ENCODE measurements at regions not wholly inside any gene's neighbourhood (a gene's known extent, or its start where the extent isn't known, plus 50 kb on each side); places are given as distances from the start of the nearest gene placed in this dataset.

DNA sequence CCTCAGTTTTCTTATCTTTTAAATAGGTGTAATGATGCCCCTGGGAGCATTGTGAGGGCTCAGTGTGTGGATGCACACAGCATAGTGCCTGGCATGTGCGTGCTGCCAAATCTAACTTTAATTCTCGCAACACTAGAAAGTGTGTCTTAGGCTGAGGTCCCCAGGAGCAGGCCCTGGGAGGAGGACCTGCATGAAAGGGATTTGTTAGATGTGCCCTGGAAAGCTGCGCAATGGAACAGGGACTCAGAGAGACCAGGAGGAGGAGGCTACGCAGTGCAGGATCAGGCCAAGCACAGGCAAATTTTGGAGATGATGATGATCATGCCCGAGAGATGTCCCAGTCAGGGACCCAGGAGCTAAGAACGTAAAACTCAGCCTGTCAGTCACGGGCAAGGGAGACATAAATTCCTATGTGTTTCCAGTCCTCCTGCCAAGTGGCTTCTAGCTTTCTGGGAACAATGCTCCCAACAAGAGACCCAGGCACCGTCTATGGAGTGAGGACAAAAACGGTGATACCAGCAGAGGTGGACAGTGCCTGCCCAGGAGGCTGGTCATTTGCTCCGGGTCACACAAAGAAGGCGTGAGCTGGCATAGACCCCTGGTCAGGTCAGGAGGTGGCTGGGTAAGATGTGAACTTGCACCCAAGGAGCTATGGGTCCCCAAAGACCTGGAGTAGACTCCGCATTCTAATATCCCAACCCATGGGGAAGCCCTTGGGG, 352.2 kb upstream of the TNRC6C start:
- Mint-ChIP-seq H3K27me3 (no peaks in the 10 kb centered on the region), H3K27ac (peak overlapping the region in 3 of 10 donors; percentile 25 to 65 (median 61)), H3K9me3 (peaks cover 0 to 9% (median 0%) of the 10 kb centered on the region in 9 donors), H3K4me1 (peaks cover 23 to 25% (median 24%) of the 10 kb centered on the region in 4 donors), H3K4me3 (no peak overlapping the region), H3K36me3 (no peaks in the 10 kb centered on the region)
- peak in 1 of 10 donors; percentile 8 for DNase-seq
- ATAC-seq: no peak
- POLR2A ChIA-PET: no interaction called here

DNA sequence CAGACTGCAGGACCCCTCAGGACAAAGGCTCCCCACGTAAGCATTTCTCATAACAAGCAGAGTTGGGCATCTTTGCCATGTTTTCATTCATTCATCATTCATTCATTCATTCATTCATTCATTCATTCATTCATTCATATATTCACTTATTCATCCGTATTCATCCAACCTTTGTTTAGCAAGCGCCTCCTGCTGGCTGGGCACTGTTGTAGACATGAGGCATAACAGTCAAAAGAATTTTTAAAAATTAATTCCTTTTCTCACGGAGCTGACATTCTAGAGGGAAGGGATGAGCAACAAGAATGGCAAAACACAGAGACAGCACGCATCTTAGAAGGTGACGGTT, 351.7 kb upstream of the TNRC6C start:
- DNase-seq (no peak), ATAC-seq (no peak)
- Mint-ChIP-seq H3K36me3 (no peaks in the 10 kb centered on the region), H3K4me3 (no peak overlapping the region), H3K4me1 (peaks cover 27 to 31% (median 29%) of the 10 kb centered on the region in 4 donors), H3K27ac (no peak overlapping the region), H3K9me3 (peaks cover 0 to 9% (median 0%) of the 10 kb centered on the region in 9 donors), H3K27me3 (no peaks in the 10 kb centered on the region)
- POLR2A ChIA-PET: no interaction called here

DNA sequence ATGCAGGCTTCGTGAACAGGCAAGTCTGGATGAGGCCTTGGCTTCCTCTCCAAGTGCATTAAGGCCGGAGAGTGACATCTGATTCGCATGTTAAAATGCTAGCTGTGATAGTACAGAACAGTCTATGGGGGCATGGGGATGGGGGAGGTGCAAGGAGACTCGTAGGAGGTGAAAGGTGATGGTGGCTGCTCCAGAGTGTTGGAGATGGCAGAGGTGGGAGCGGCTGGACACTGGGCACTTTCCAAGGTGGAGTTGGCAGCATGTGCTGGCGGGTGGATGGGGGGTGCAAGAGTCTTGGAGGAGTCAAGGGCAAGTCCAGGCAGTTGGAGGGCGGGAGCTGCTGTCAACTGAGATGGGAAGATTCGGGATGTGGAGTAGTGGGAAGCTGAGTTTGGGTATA, 350.9 kb upstream of the TNRC6C start:
- DNase-seq (peak in 1 of 10 donors; percentile 15), ATAC-seq (no peak)
- no peaks in the 10 kb centered on the region for H3K36me3 Mint-ChIP-seq
- POLR2A ChIA-PET: no interaction called here
- peaks cover 28 to 36% (median 34%) of the 10 kb centered on the region in 4 donors for H3K4me1 Mint-ChIP-seq
- H3K9me3 Mint-ChIP-seq: peaks cover 0 to 9% (median 0%) of the 10 kb centered on the region in 9 donors
- no peaks in the 10 kb centered on the region for H3K27me3 Mint-ChIP-seq
- peak overlapping the region in 1 of 10 donors; percentile 22 for H3K4me3 Mint-ChIP-seq
- peak overlapping the region in 5 of 10 donors; percentile 46 to 70 (median 49) for H3K27ac Mint-ChIP-seq

GRCh38 chr17:77608431-77608830, 350.1 kb upstream of the TNRC6C start:
- Mint-ChIP-seq H3K9me3 (peaks cover 0 to 9% (median 0%) of the 10 kb centered on the region in 9 donors), H3K4me1 (peaks cover 29 to 36% (median 34%) of the 10 kb centered on the region in 4 donors), H3K36me3 (no peaks in the 10 kb centered on the region), H3K27ac (peak overlapping the region in 7 of 10 donors; percentile 17 to 86 (median 74)), H3K4me3 (no peak overlapping the region), H3K27me3 (no peaks in the 10 kb centered on the region)
- peak in 1 of 10 donors; percentile 4 for DNase-seq
- ATAC-seq: no peak
- POLR2A ChIA-PET: no interaction called here

DNA sequence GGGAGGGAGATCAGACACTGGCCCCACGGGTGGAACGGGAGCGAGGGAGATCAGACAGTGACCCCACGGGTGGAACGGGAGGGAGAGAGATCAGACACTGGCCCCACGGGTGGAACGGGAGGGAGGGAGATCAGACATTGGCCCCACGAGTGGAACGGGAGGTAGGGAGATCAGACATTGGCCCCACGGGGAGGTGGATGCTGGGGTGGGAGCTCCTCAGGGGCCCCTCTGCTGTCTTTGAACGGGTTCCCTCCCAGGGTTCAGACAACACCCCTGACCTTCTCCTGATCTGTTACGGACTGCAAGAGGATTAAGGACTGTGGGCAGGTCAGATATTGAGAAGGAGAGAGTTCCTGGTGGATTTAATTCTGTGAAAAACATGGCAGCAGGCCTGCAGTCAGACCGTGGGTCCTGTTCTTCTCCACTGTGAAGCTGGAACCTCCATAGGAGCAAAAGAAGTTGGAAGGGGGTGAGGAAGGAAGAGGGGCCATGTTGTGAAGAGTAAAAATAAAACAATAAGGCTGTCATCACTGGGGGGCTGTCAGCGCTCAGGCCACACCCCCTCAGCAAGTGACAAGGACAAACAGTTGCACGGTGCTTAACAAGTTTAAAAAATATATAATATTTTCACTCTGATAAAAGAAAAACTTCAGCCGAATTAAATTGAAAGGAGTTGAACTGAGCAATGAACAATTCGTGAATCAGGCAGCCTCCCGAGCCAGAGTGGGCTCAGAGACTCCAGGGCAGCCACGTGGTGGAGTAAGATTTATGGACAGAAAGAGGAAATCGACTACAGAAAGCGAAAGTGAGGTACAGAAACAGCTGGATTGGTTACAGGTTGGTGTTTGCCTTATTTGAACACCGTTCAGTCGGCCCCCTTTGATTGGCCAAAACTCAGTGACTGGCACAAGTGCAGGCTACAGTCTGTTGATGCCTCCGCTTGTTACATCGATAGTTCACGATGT, 348.7 kb upstream of the TNRC6C start:
- ATAC-seq (peak; percentile 98 to 99), DNase-seq (peak; percentile 44 to 89 (median 74))
- H3K4me1 Mint-ChIP-seq: peaks cover 27 to 38% (median 34%) of the 10 kb centered on the region in 4 donors
- no peaks in the 10 kb centered on the region for H3K36me3 Mint-ChIP-seq
- H3K27ac Mint-ChIP-seq: peak overlapping the region; percentile 91 to 99 (median 96)
- H3K27me3 Mint-ChIP-seq: no peaks in the 10 kb centered on the region
- H3K9me3 Mint-ChIP-seq: peaks cover 0 to 9% (median 0%) of the 10 kb centered on the region in 9 donors
- POLR2A ChIA-PET: interaction anchor here (0.7 to 2.4 kb wide), 18 partner anchors 8 to 538 kb away, joined by 3 to 30 read pairs (median 4); partner anchors contain the start of gene TNRC6C
- H3K4me3 Mint-ChIP-seq: peak overlapping the region; percentile 61 to 89 (median 82)

- POLR2A ChIA-PET: interaction anchor here (0.7 to 2.4 kb wide), 16 partner anchors 8 to 538 kb away, joined by 3 to 30 read pairs (median 4); partner anchors contain the start of gene TNRC6C
- Mint-ChIP-seq H3K36me3 (no peaks in the 10 kb centered on the region), H3K9me3 (peaks cover 0 to 9% (median 0%) of the 10 kb centered on the region in 9 donors), H3K4me3 (peak overlapping the region; percentile 61 to 89 (median 82)), H3K27ac (peak overlapping the region; percentile 91 to 99 (median 96)), H3K27me3 (no peaks in the 10 kb centered on the region), H3K4me1 (peaks cover 27 to 38% (median 34%) of the 10 kb centered on the region in 4 donors)
- ATAC-seq: peak; percentile 61 to 65
- no peak for DNase-seq
Observed at GRCh38 chr17:77610518-77610893, 348.0 kb upstream of the TNRC6C start.

DNA sequence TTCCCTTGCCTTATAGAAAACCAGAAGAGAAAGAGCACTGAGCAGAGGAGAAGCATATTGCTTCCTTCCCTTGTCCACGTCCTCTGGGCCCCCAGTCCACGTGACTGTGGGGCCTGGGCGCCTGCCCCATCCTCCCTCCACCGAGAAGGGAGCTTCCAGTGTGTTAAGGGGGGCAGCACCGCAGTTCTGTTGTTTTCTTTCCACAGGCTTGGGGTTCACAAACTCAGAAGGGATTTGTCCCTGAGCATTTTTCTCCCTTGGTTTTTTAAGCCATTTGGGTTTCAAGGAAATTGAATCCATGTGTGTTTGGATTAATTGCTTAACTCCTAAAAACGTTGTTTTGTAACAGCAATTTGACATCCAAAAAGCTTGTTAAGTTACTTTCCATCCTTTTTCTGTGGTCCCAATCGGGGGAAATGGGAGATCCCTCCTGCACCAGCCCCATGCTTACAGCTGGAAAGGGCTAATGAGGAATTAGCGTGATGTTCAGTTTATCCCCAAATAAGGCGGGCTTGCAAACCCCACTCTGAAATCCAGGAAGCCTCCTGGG, 347.5 kb upstream of the TNRC6C start:
- DNase-seq (peak in 2 of 10 donors; percentile 3 to 5), ATAC-seq (peak in 1 of 2 donors; percentile 12)
- Mint-ChIP-seq H3K36me3 (no peaks in the 10 kb centered on the region), H3K27me3 (no peaks in the 10 kb centered on the region), H3K27ac (peak overlapping the region; percentile 91 to 99 (median 96)), H3K4me3 (peak overlapping the region; percentile 61 to 89 (median 82)), H3K4me1 (peaks cover 27 to 38% (median 34%) of the 10 kb centered on the region in 4 donors), H3K9me3 (peaks cover 0 to 9% (median 0%) of the 10 kb centered on the region in 9 donors)
- POLR2A ChIA-PET: interaction anchor here (0.8 to 2.4 kb wide), 11 partner anchors 7 to 347 kb away, joined by 3 to 30 read pairs (median 5); partner anchors contain the start of gene TNRC6C

DNA sequence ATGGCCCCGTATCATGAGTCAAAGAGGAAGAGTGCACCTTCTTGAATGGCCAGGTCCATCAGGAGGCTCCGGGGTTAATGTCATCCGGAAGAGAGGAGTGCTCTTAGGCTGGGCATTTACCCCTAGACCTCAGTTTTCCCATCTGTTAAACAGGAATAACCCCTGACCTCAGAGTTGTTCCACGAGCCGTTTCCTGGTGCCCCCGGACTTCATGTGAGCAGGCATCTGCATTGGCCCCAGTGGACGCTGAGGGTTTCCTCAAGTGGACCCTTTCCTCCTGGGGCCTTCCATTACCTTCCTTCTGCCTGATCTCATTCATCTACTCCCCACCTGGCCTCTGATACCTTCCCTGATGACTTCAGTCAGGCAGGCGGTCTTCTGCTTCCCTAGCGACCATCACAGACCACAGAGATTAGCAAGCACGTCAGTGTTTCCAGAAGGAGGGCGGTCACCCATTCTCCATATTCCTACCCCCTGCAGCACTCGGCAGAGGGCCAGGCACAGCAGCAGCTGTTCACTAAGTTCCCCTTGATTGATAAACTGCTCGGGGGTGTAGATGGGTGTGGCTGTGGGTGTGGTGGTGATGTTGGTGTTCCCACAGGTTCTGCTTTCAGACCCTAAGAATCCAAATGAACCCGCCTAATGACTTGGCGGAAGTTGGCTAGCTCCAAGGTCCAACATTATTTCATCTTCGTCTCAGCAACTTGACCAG, 346.6 kb upstream of the TNRC6C start:
- H3K4me3 Mint-ChIP-seq: peak overlapping the region in 7 of 10 donors; percentile 4 to 89 (median 60)

GRCh38 chr17:77613218-77613617, 345.3 kb upstream of the TNRC6C start:
- POLR2A ChIA-PET: no interaction called here
- ATAC-seq (no peak), DNase-seq (no peak)
- Mint-ChIP-seq H3K4me1 (peaks cover 32 to 54% (median 42%) of the 10 kb centered on the region in 4 donors), H3K27ac (peak overlapping the region in 3 of 10 donors; percentile 29 to 91 (median 43)), H3K4me3 (no peak overlapping the region), H3K9me3 (peaks cover 0 to 9% (median 0%) of the 10 kb centered on the region in 9 donors), H3K27me3 (no peaks in the 10 kb centered on the region), H3K36me3 (no peaks in the 10 kb centered on the region)

More for the DNA sequence above, 346.6 kb upstream of the TNRC6C start:
- peaks cover 30 to 43% (median 34%) of the 10 kb centered on the region in 4 donors for H3K4me1 Mint-ChIP-seq
- peak overlapping the region; percentile 22 to 98 (median 96) for H3K27ac Mint-ChIP-seq
- H3K36me3 Mint-ChIP-seq: no peaks in the 10 kb centered on the region
- POLR2A ChIA-PET: interaction anchor here (2.0 kb wide), 2 partner anchors 34 to 180 kb away, joined by 5 to 15 read pairs; no protein-coding TSS in a partner anchor
- no peak for DNase-seq
- H3K27me3 Mint-ChIP-seq: no peaks in the 10 kb centered on the region
- no peak for ATAC-seq
- H3K9me3 Mint-ChIP-seq: peaks cover 0 to 9% (median 0%) of the 10 kb centered on the region in 9 donors

- POLR2A ChIA-PET: no interaction called here
- peaks cover 36 to 58% (median 46%) of the 10 kb centered on the region in 4 donors for H3K4me1 Mint-ChIP-seq
- no peak overlapping the region for H3K4me3 Mint-ChIP-seq
- H3K27me3 Mint-ChIP-seq: no peaks in the 10 kb centered on the region
- H3K36me3 Mint-ChIP-seq: no peaks in the 10 kb centered on the region
- peak overlapping the region in 4 of 10 donors; percentile 6 to 48 (median 24) for H3K27ac Mint-ChIP-seq
- DNase-seq: no peak
- peaks cover 0 to 9% (median 0%) of the 10 kb centered on the region in 9 donors for H3K9me3 Mint-ChIP-seq
- no peak for ATAC-seq
Observed at GRCh38 chr17:77613627-77614026, 344.9 kb upstream of the TNRC6C start.

DNA sequence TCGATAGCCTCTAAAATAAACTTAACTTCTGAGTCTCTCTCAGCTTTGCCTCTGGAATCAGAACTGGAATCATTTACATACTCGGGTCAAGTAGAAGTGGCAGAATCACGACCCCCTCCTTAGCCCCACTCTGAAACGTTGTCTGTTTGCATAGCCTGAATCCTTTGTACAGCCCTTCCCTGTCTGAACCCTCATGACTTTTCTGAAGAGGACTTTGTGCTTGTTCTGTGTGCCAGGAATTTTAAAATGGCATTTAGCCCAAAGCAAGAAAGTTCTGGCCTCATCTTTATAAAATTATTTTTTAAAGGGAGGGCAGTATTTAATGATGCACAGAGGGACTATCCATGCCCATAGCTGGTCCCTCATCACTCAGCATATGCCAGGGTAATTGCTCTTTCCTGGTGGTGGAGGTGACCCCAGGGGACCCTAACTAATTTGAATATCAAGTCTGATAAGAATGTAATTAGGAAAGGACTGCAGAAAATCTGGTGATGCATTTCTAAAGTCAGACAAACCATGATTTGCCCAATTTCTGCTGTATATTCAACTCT, 342.7 kb upstream of the TNRC6C start:
- H3K27me3 Mint-ChIP-seq: no peaks in the 10 kb centered on the region
- no peaks in the 10 kb centered on the region for H3K36me3 Mint-ChIP-seq
- peaks cover 0 to 3% (median 0%) of the 10 kb centered on the region in 9 donors for H3K9me3 Mint-ChIP-seq
- H3K4me1 Mint-ChIP-seq: peaks cover 28 to 47% (median 34%) of the 10 kb centered on the region in 4 donors
- H3K27ac Mint-ChIP-seq: peak overlapping the region in 3 of 10 donors; percentile 24 to 32 (median 32)
- POLR2A ChIA-PET: no interaction called here
- H3K4me3 Mint-ChIP-seq: no peak overlapping the region
- no peak for ATAC-seq
- no peak for DNase-seq

Data from naive thymus-derived CD8-positive, alpha-beta T cell (primary cell).